ENCODE measurements at regions not wholly inside any gene's neighbourhood (a gene's known extent, or its start where the extent isn't known, plus 50 kb on each side); places are given as distances from the start of the nearest gene placed in this dataset.

GRCh38 chrX:40485973-40486372, 94.8 kb upstream of the ATP6AP2 start:
- ATAC-seq (no peak), DNase-seq (ENCODE audit: low spot score) (no peak)

- no peak for DNase-seq (ENCODE audit: low spot score)
- no peak for ATAC-seq
Observed at GRCh38 chrX:40485102-40485826, 95.5 kb upstream of the ATP6AP2 start.

- no peak for ATAC-seq
- no peak for DNase-seq (ENCODE audit: low spot score)
Observed at GRCh38 chrX:40484408-40485091, 96.2 kb upstream of the ATP6AP2 start.

- no peak for DNase-seq (ENCODE audit: low spot score)
- no peak for ATAC-seq
Observed at GRCh38 chrX:40483502-40483901, 97.3 kb upstream of the ATP6AP2 start.

- DNase-seq (ENCODE audit: low spot score) = no peak
- no peak for ATAC-seq
Observed at GRCh38 chrX:40479777-40480318, 100.9 kb upstream of the ATP6AP2 start.

GRCh38 chrX:40478474-40479065, 102.2 kb upstream of the ATP6AP2 start:
- DNase-seq (ENCODE audit: low spot score) = no peak
- no peak for ATAC-seq

- ATAC-seq (no peak), DNase-seq (ENCODE audit: low spot score) (no peak)
Observed at GRCh38 chrX:40476958-40477357, 103.8 kb upstream of the ATP6AP2 start.

GRCh38 chrX:40474645-40475044, 106.1 kb upstream of the ATP6AP2 start:
- ATAC-seq = peak; percentile 23
- DNase-seq (ENCODE audit: low spot score) = no peak

- peak; percentile 83 for ATAC-seq
Observed at GRCh38 chrX:40474205-40474626, 106.6 kb upstream of the ATP6AP2 start.

GRCh38 chrX:40473460-40474204, 107.1 kb upstream of the ATP6AP2 start:
- DNase-seq (ENCODE audit: low spot score) = no peak
- no peak for ATAC-seq

More at GRCh38 chrX:40474205-40474626, 106.6 kb upstream of the ATP6AP2 start:
- peak; percentile 43 for DNase-seq (ENCODE audit: low spot score)

GRCh38 chrX:40471965-40472648, 108.7 kb upstream of the ATP6AP2 start:
- DNase-seq (ENCODE audit: low spot score) (no peak), ATAC-seq (no peak)

GRCh38 chrX:40470830-40471429, 109.8 kb upstream of the ATP6AP2 start:
- ATAC-seq = no peak
- no peak for DNase-seq (ENCODE audit: low spot score)

- ATAC-seq = no peak
Observed at GRCh38 chrX:40469316-40469715, 111.5 kb upstream of the ATP6AP2 start.

GRCh38 chrX:40468033-40468846, 112.5 kb upstream of the ATP6AP2 start:
- DNase-seq (ENCODE audit: low spot score) = peak; percentile 45
- peak; percentile 93 for ATAC-seq

More at GRCh38 chrX:40469316-40469715, 111.5 kb upstream of the ATP6AP2 start:
- no peak for DNase-seq (ENCODE audit: low spot score)

- ATAC-seq (no peak), DNase-seq (ENCODE audit: low spot score) (no peak)
Observed at GRCh38 chrX:40467454-40467853, 113.3 kb upstream of the ATP6AP2 start.

- no peak for DNase-seq (ENCODE audit: low spot score)
- no peak for ATAC-seq
Observed at GRCh38 chrX:40465735-40466551, 114.8 kb upstream of the ATP6AP2 start.

GRCh38 chrX:40462795-40463194, 118.0 kb upstream of the ATP6AP2 start:
- ATAC-seq (no peak), DNase-seq (ENCODE audit: low spot score) (no peak)

GRCh38 chrX:40460926-40461325, 119.8 kb upstream of the ATP6AP2 start:
- DNase-seq (ENCODE audit: low spot score) (no peak), ATAC-seq (no peak)

Measured in left lobe of liver (tissue), 2 donors.